ENCODE measurements at regions not wholly inside any gene's neighbourhood (a gene's known extent, or its start where the extent isn't known, plus 50 kb on each side); places are given as distances from the start of the nearest gene placed in this dataset.

DNA sequence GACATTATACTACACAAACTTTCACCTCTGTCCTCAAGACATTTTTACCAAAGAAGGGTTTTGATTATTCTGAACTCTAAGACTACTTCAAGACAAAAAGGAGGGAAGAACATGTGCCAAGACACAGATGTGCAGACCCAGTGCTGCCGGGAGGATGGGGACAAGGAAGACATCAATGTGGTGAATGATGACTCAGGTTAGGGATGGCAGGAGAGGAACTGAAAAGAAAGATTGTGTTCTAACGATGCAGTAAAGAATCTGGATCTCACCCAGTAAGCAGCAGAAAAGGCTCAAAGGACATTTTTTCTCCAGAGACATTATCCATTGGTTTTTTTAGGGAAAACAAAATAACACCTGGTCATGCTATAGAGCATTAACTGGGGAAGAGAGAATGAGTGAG is 449.9 kb upstream of the NR2F2 start:
- TF ChIP-seq CTCF (conservative IDR thresholded peaks at IDR 0.05 in 1 of 2, IDR thresholded peaks at IDR 0.05 in 1 of 2; ENCODE audit: low read depth in 1 of 2, low read length in 2 of 2) (no peak), EZH2 (IDR thresholded peaks at IDR 0.05; ENCODE audit: low read length, missing control alignments) (no peak)

All from fibroblast of lung (primary cell).